ENCODE measurements at regions not wholly inside any gene's neighbourhood (a gene's known extent, or its start where the extent isn't known, plus 50 kb on each side); places are given as distances from the start of the nearest gene placed in this dataset.

- DNase-seq = no peak
Measured at GRCh38 chr10:120960725-120961124, 109.6 kb downstream of the WDR11 start.

GRCh38 chr10:120961795-120962755 is 110.9 kb downstream of the WDR11 start:
- DNase-seq = no peak

- DNase-seq = no peak
Measured at GRCh38 chr10:120962756-120963593, 111.8 kb downstream of the WDR11 start.

GRCh38 chr10:120963594-120964220 is 112.5 kb downstream of the WDR11 start:
- DNase-seq = no peak

GRCh38 chr10:120966657-120967045 is 115.5 kb downstream of the WDR11 start:
- no peak for DNase-seq

- DNase-seq = peak; percentile 92
Measured at GRCh38 chr10:120969219-120969645, 118.1 kb downstream of the WDR11 start.

- DNase-seq = no peak
Measured at GRCh38 chr10:120970595-120971529, 119.7 kb downstream of the WDR11 start.

GRCh38 chr10:120971671-120972070 is 120.5 kb downstream of the WDR11 start:
- DNase-seq = no peak

- DNase-seq = no peak
Measured at GRCh38 chr10:120972259-120972658, 121.1 kb downstream of the WDR11 start.

GRCh38 chr10:120975072-120975867 is 124.1 kb downstream of the WDR11 start:
- no peak for DNase-seq

- DNase-seq = no peak
Measured at GRCh38 chr10:120975868-120976225, 124.7 kb downstream of the WDR11 start.

GRCh38 chr10:120977897-120978296 is 126.7 kb downstream of the WDR11 start:
- DNase-seq = no peak

GRCh38 chr10:120978589-120979252 is 127.6 kb downstream of the WDR11 start:
- peak; percentile 16 for DNase-seq

- no peak for DNase-seq
Measured at GRCh38 chr10:120979435-120980278, 128.5 kb downstream of the WDR11 start.

GRCh38 chr10:120980279-120981255 is 129.4 kb downstream of the WDR11 start:
- no peak for DNase-seq

GRCh38 chr10:120981601-120982391 is 130.6 kb downstream of the WDR11 start:
- DNase-seq = no peak

GRCh38 chr10:120982507-120982906 is 131.3 kb downstream of the WDR11 start:
- DNase-seq = no peak

- no peak for DNase-seq
Measured at GRCh38 chr10:120983721-120984120, 132.6 kb downstream of the WDR11 start.
